Endothelial cell of umbilical vein (primary cell): ENCODE measurements at regions not wholly inside any gene's neighbourhood (a gene's known extent, or its start where the extent isn't known, plus 50 kb on each side); places are given as distances from the start of the nearest gene placed in this dataset.

Experiments
- CTCF ChIP-seq, 2 donors: IDR thresholded peaks; 1 replicate in 1 of 2; 2 replicates in 1 of 2; pipeline ENCODE4 v1.5.1; 2011; ENCODE audit warnings: low read length in 2 of 2, mild to moderate bottlenecking in 2 of 2, moderate library complexity in 2 of 2, control low read depth in 1 of 2, inconsistent platforms in 1 of 2, low read depth in 1 of 2; ENCODE audit not compliant: insufficient read depth in 1 of 2; ENCODE audit errors: extremely low read depth in 1 of 2
- EZH2 ChIP-seq: IDR thresholded peaks from 2 replicates; pipeline ENCODE4 v1.6.1; 2012; ENCODE audit warnings: borderline replicate concordance, low read depth, mild to moderate bottlenecking, moderate library complexity, low read length, inconsistent platforms; ENCODE audit not compliant: severe bottlenecking
- FOS ChIP-seq: IDR thresholded peaks from 2 replicates; pipeline ENCODE4 v1.6.1; 2011; ENCODE audit warnings: mild to moderate bottlenecking, low read length, moderate library complexity, borderline replicate concordance; ENCODE audit not compliant: insufficient read depth
- GATA2 ChIP-seq: IDR thresholded peaks from 2 replicates; pipeline ENCODE4 v1.7.0; 2011; ENCODE audit warnings: low read depth, mild to moderate bottlenecking, moderate library complexity, mixed read lengths, low read length; ENCODE audit not compliant: insufficient read length, insufficient read depth
- JUN ChIP-seq: IDR thresholded peaks from 2 replicates; pipeline ENCODE4 v1.6.1; 2011; ENCODE audit warnings: borderline replicate concordance, low read depth; ENCODE audit not compliant: insufficient read length, insufficient read depth
- MAX ChIP-seq: IDR thresholded peaks from 2 replicates; pipeline ENCODE4 v1.6.1; 2011; ENCODE audit not compliant: insufficient read depth, insufficient read length
- MYC ChIP-seq: IDR thresholded peaks from one replicate; pipeline ENCODE4 v1.6.1; 2011; ENCODE audit warnings: mild to moderate bottlenecking, low read depth, low read length
- POLR2A ChIP-seq: IDR thresholded peaks from 2 replicates; pipeline ENCODE4 v1.6.1; 2012; ENCODE audit warnings: low read depth, mild to moderate bottlenecking, control low read depth, low read length
- POLR2AphosphoS5 ChIP-seq: IDR thresholded peaks from 2 replicates; pipeline ENCODE4 v1.6.1; 2012; ENCODE audit warnings: low read depth, mild to moderate bottlenecking, control low read depth, low read length, moderate library complexity; ENCODE audit not compliant: insufficient read depth

GRCh38 chr16:65789161-65789945 lies 577.1 kb upstream of the CDH5 start:
- no peak for TF ChIP-seq EZH2
- TF ChIP-seq CTCF (IDR thresholded peaks at IDR 0.05; ENCODE audit: extremely low read depth in 1 of 2, insufficient read depth in 1 of 2, low read depth in 1 of 2, low read length in 2 of 2): no peak
- no peak for TF ChIP-seq MYC
- TF ChIP-seq POLR2AphosphoS5: no peak
- no peak for TF ChIP-seq POLR2A
- TF ChIP-seq MAX: no peak
- TF ChIP-seq GATA2: no peak
- no peak for TF ChIP-seq JUN
- no peak for TF ChIP-seq FOS
